ENCODE measurements at regions not wholly inside any gene's neighbourhood (a gene's known extent, or its start where the extent isn't known, plus 50 kb on each side); places are given as distances from the start of the nearest gene placed in this dataset.
A peak's percentile ranks its signal among the peaks of the same experiment; 100 is the strongest.
"Not testable (repeated sequence)": the region's sequence is repeated elsewhere in the genome, so short reads cannot be mapped to it uniquely, and the experiment has no call there.

- Mint-ChIP-seq H3K36me3 (ENCODE audit: low read depth) (peaks cover 7% of the 10 kb centered on the region), H3K27me3 (ENCODE audit: low read depth) (peaks cover 53% of the 10 kb centered on the region), H3K4me3 (ENCODE audit: unreplicated experiment) (peak overlapping the region; percentile 66), H3K27ac (ENCODE audit: unreplicated experiment) (no peak overlapping the region), H3K9me3 (ENCODE audit: low read depth) (no peaks in the 10 kb centered on the region), H3K4me1 (ENCODE audit: low read depth) (peaks cover 9% of the 10 kb centered on the region)
- no peak for DNase-seq (ENCODE audit: low spot score)
- TF ChIP-seq, protein P1, sequence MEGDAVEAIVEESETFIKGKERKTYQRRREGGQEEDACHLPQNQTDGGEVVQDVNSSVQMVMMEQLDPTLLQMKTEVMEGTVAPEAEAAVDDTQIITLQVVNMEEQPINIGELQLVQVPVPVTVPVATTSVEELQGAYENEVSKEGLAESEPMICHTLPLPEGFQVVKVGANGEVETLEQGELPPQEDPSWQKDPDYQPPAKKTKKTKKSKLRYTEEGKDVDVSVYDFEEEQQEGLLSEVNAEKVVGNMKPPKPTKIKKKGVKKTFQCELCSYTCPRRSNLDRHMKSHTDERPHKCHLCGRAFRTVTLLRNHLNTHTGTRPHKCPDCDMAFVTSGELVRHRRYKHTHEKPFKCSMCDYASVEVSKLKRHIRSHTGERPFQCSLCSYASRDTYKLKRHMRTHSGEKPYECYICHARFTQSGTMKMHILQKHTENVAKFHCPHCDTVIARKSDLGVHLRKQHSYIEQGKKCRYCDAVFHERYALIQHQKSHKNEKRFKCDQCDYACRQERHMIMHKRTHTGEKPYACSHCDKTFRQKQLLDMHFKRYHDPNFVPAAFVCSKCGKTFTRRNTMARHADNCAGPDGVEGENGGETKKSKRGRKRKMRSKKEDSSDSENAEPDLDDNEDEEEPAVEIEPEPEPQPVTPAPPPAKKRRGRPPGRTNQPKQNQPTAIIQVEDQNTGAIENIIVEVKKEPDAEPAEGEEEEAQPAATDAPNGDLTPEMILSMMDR (IDR thresholded peaks at IDR 0.05): no peak
Measured at GRCh38 chr22:25420925-25421904, 143.3 kb upstream of the GRK3 start.

GRCh38 chr22:25426530-25427308 lies 137.8 kb upstream of the GRK3 start:
- not testable (repeated sequence) for DNase-seq (ENCODE audit: low spot score); H3K4me3 Mint-ChIP-seq (ENCODE audit: unreplicated experiment); H3K36me3 Mint-ChIP-seq (ENCODE audit: low read depth); H3K4me1 Mint-ChIP-seq (ENCODE audit: low read depth); H3K27ac Mint-ChIP-seq (ENCODE audit: unreplicated experiment); H3K9me3 Mint-ChIP-seq (ENCODE audit: low read depth)
- peaks cover 24% of the 10 kb centered on the region for H3K27me3 Mint-ChIP-seq (ENCODE audit: low read depth)
- TF ChIP-seq, protein P1 (IDR thresholded peaks at IDR 0.05): peak; percentile 62

DNA sequence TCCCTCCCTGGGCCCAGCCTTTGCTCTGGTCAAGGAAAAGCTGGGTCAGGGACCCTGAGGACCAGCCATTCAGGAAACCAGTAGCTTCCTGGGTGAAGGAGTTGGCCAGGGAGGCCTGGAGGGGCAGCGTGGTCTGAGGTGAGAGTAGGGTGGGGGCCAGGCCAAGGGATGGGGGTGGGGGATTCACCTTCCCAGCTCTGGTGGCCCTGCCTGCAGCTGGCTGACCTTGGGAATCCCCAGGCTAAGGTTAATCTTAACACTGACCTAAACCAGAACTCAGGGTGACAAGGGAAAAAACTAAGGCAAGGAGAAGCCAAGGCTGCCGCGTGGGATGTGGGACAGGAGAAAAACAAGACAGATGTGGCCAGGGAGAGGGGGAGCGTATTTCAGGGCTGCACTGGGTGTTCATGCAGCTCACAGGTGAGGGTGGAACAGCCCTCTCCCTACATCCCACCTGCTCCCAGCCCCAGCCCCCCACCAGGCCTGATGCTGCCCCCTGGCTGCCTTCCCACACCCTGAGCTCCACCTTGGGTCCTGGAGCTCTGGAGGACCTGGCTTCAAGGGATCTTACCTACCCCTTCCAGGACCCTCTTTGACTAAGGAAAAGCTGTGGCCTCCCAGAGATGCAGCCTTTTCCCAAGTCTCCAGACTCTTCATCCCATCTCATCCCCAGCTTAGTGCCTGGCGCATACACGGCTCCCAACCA lies 132.7 kb upstream of the GRK3 start:
- not testable (repeated sequence) for H3K36me3 Mint-ChIP-seq (ENCODE audit: low read depth); H3K4me1 Mint-ChIP-seq (ENCODE audit: low read depth)
- peaks cover 26% of the 10 kb centered on the region for H3K27me3 Mint-ChIP-seq (ENCODE audit: low read depth)

GRCh38 chr22:25433381-25433970 lies 131.0 kb upstream of the GRK3 start:
- H3K9me3 Mint-ChIP-seq (ENCODE audit: low read depth); H3K36me3 Mint-ChIP-seq (ENCODE audit: low read depth); DNase-seq (ENCODE audit: low spot score); H3K4me3 Mint-ChIP-seq (ENCODE audit: unreplicated experiment); H3K4me1 Mint-ChIP-seq (ENCODE audit: low read depth); H3K27ac Mint-ChIP-seq (ENCODE audit: unreplicated experiment): not testable (repeated sequence)
- peaks cover 20% of the 10 kb centered on the region for H3K27me3 Mint-ChIP-seq (ENCODE audit: low read depth)

More for the DNA sequence above, 132.7 kb upstream of the GRK3 start:
- H3K4me3 Mint-ChIP-seq (ENCODE audit: unreplicated experiment); DNase-seq (ENCODE audit: low spot score); H3K9me3 Mint-ChIP-seq (ENCODE audit: low read depth); H3K27ac Mint-ChIP-seq (ENCODE audit: unreplicated experiment): not testable (repeated sequence)

DNA sequence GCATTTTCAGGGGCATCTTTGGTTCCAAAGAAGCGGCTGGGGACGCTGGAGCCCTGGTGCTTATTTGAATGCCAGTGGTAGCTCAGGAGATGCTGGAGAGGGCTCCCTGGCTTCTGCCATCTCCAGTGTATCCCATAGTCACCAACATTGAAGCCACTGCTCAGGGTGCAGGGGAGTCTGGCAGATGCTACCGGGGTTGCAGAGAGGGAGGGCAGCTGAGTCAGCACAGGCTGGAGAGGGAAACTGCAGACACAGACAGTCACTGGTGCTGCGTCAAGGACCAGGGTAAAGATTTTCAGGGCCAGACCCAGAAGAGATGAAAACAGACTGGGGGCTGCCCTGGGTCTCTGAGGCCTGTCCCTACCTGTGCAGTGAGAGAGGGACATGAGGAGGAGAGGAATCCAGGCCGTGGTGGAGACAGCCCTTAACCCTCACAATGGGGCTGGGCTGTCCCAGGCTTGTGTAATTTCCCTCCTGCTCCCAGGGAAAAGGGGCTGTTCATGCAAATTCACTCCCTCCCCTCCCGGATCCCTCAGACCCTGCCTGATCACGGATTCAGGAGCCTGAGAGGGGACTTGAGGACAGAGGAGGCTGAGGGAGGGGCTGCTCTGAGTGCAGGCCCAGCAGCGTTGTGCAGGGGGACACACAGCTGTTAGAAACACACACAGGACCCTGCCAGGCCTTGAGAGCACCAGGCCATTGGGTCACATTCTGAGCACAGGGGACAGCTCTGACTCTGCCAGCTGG lies 126.9 kb upstream of the GRK3 start:
- Mint-ChIP-seq H3K27ac (ENCODE audit: unreplicated experiment) (no peak overlapping the region), H3K4me3 (ENCODE audit: unreplicated experiment) (no peak overlapping the region), H3K9me3 (ENCODE audit: low read depth) (no peaks in the 10 kb centered on the region), H3K36me3 (ENCODE audit: low read depth) (no peaks in the 10 kb centered on the region), H3K4me1 (ENCODE audit: low read depth) (no peaks in the 10 kb centered on the region), H3K27me3 (ENCODE audit: low read depth) (peaks cover 16% of the 10 kb centered on the region)
- TF ChIP-seq, protein P1 (IDR thresholded peaks at IDR 0.05): no peak
- no peak for DNase-seq (ENCODE audit: low spot score)

Data from chondrocyte (in vitro differentiated cells).